ENCODE measurements at regions not wholly inside any gene's neighbourhood (a gene's known extent, or its start where the extent isn't known, plus 50 kb on each side); places are given as distances from the start of the nearest gene placed in this dataset.

GRCh38 chr20:19812056-19812455 is 54.0 kb downstream of the RIN2 start:
- Histone ChIP-seq H3K36me3 (replicated peaks; ENCODE audit: low read depth, low read length) (no peaks in the 10 kb centered on the region), H3K9me3 (ENCODE audit: insufficient read depth, low read length) (no peaks in the 10 kb centered on the region), H3K27me3 (ENCODE audit: low read depth, low read length) (peaks cover 16% of the 10 kb centered on the region), H2AFZ (ENCODE audit: low read depth, low read length) (no peak overlapping the region), H3K4me3 (ENCODE audit: low read length) (no peak overlapping the region), H3K79me2 (ENCODE audit: low read length) (no peaks in the 10 kb centered on the region), H3K27ac (ENCODE audit: low read length) (no peak overlapping the region), H3K9ac (ENCODE audit: low read length) (no peak overlapping the region), H3K4me1 (ENCODE audit: low read length) (peaks cover 10% of the 10 kb centered on the region), H3K4me2 (ENCODE audit: low read length) (no peak overlapping the region), H4K20me1 (ENCODE audit: insufficient read depth, low read length) (no peaks in the 10 kb centered on the region)
- TF ChIP-seq EZH2phosphoT487 (IDR thresholded peaks at IDR 0.05; ENCODE audit: low read depth) (no peak), CTCF (IDR thresholded peaks at IDR 0.05; ENCODE audit: low read depth, low read length) (no peak)

GRCh38 chr20:19812696-19813095 is 54.6 kb downstream of the RIN2 start:
- H3K36me3 ChIP-seq (replicated peaks; ENCODE audit: low read depth, low read length) = no peaks in the 10 kb centered on the region
- H2AFZ ChIP-seq (ENCODE audit: low read depth, low read length) = no peak overlapping the region
- no peaks in the 10 kb centered on the region for H3K79me2 ChIP-seq (ENCODE audit: low read length)
- peaks cover 10% of the 10 kb centered on the region for H3K4me1 ChIP-seq (ENCODE audit: low read length)
- H4K20me1 ChIP-seq (ENCODE audit: insufficient read depth, low read length) = no peaks in the 10 kb centered on the region
- H3K27me3 ChIP-seq (ENCODE audit: low read depth, low read length) = peaks cover 16% of the 10 kb centered on the region
- TF ChIP-seq EZH2phosphoT487 (IDR thresholded peaks at IDR 0.05; ENCODE audit: low read depth) (no peak), CTCF (IDR thresholded peaks at IDR 0.05; ENCODE audit: low read depth, low read length) (no peak)
- H3K9me3 ChIP-seq (ENCODE audit: insufficient read depth, low read length) = no peaks in the 10 kb centered on the region
- no peak overlapping the region for H3K4me3 ChIP-seq (ENCODE audit: low read length)
- no peak overlapping the region for H3K4me2 ChIP-seq (ENCODE audit: low read length)
- no peak overlapping the region for H3K9ac ChIP-seq (ENCODE audit: low read length)
- H3K27ac ChIP-seq (ENCODE audit: low read length) = no peak overlapping the region

- peaks cover 16% of the 10 kb centered on the region for H3K27me3 ChIP-seq (ENCODE audit: low read depth, low read length)
- H3K36me3 ChIP-seq (replicated peaks; ENCODE audit: low read depth, low read length) = no peaks in the 10 kb centered on the region
- H3K4me1 ChIP-seq (ENCODE audit: low read length) = peaks cover 10% of the 10 kb centered on the region
- H3K9ac ChIP-seq (ENCODE audit: low read length) = no peak overlapping the region
- H2AFZ ChIP-seq (ENCODE audit: low read depth, low read length) = no peak overlapping the region
- TF ChIP-seq CTCF (IDR thresholded peaks at IDR 0.05; ENCODE audit: low read depth, low read length) (no peak), EZH2phosphoT487 (IDR thresholded peaks at IDR 0.05; ENCODE audit: low read depth) (no peak)
- H3K79me2 ChIP-seq (ENCODE audit: low read length) = no peaks in the 10 kb centered on the region
- no peak overlapping the region for H3K27ac ChIP-seq (ENCODE audit: low read length)
- H4K20me1 ChIP-seq (ENCODE audit: insufficient read depth, low read length) = no peaks in the 10 kb centered on the region
- no peak overlapping the region for H3K4me2 ChIP-seq (ENCODE audit: low read length)
- no peaks in the 10 kb centered on the region for H3K9me3 ChIP-seq (ENCODE audit: insufficient read depth, low read length)
- H3K4me3 ChIP-seq (ENCODE audit: low read length) = no peak overlapping the region
Observed at GRCh38 chr20:19813846-19814640, 56.0 kb downstream of the RIN2 start.

GRCh38 chr20:19815553-19815991 is 57.5 kb downstream of the RIN2 start:
- Histone ChIP-seq H3K36me3 (replicated peaks; ENCODE audit: low read depth, low read length) (no peaks in the 10 kb centered on the region), H2AFZ (ENCODE audit: low read depth, low read length) (no peak overlapping the region), H4K20me1 (ENCODE audit: insufficient read depth, low read length) (no peaks in the 10 kb centered on the region), H3K27me3 (ENCODE audit: low read depth, low read length) (peaks cover 16% of the 10 kb centered on the region), H3K79me2 (ENCODE audit: low read length) (no peaks in the 10 kb centered on the region), H3K9me3 (ENCODE audit: insufficient read depth, low read length) (no peaks in the 10 kb centered on the region), H3K4me2 (ENCODE audit: low read length) (peak overlapping the region; percentile 34), H3K9ac (ENCODE audit: low read length) (no peak overlapping the region), H3K4me1 (ENCODE audit: low read length) (peaks cover 17% of the 10 kb centered on the region), H3K4me3 (ENCODE audit: low read length) (no peak overlapping the region), H3K27ac (ENCODE audit: low read length) (no peak overlapping the region)
- no peak for TF ChIP-seq EZH2phosphoT487 (IDR thresholded peaks at IDR 0.05; ENCODE audit: low read depth)
- no peak for TF ChIP-seq CTCF (IDR thresholded peaks at IDR 0.05; ENCODE audit: low read depth, low read length)
